Neural progenitor cell (in vitro differentiated cells): ENCODE measurements at regions not wholly inside any gene's neighbourhood (a gene's known extent, or its start where the extent isn't known, plus 50 kb on each side); places are given as distances from the start of the nearest gene placed in this dataset.

Experiments
- DNase-seq: peaks from one replicate; pipeline ENCODE4 v3.0.0-alpha.2; 2016; ENCODE audit warnings: low spot score
- H2AFZ ChIP-seq: fragments of 200-600 bp; sonication (generic); replicated peaks from 2 replicates; pipeline ENCODE4 v1.6.1; 2016; ENCODE audit warnings: antibody characterized with exemption
- H3F3A ChIP-seq: fragments of 200-600 bp; sonication (generic); 2 replicates; pipeline ENCODE4 v1.6.1; 2016; ENCODE audit warnings: antibody characterized with exemption, low read depth
- H3K27ac ChIP-seq: fragments of 200-600 bp; sonication (generic); 2 replicates; pipeline ENCODE4 v1.5.1; 2016; ENCODE audit warnings: mild to moderate bottlenecking
- H3K27me3 ChIP-seq: fragments of 200-600 bp; sonication (generic); 2 replicates; pipeline ENCODE4 v1.6.1; 2016; ENCODE audit warnings: mild to moderate bottlenecking, moderate library complexity
- H3K36me3 ChIP-seq: fragments of 200-600 bp; sonication (generic); 2 replicates; pipeline ENCODE4 v1.5.1; 2016
- H3K4me1 ChIP-seq: fragments of 200-600 bp; sonication (generic); 2 replicates; pipeline ENCODE4 v1.6.1; 2016; ENCODE audit warnings: mixed run types
- H3K4me2 ChIP-seq: fragments of 200-600 bp; sonication (generic); 2 replicates; pipeline ENCODE4 v1.6.1; 2016
- H3K4me3 ChIP-seq: fragments of 200-600 bp; sonication (generic); 2 replicates; pipeline ENCODE4 v1.5.1; 2016
- H3K79me2 ChIP-seq: fragments of 200-600 bp; sonication (generic); 2 replicates; pipeline ENCODE4 v1.6.1; 2016; ENCODE audit warnings: low read depth
- H3K9ac ChIP-seq: fragments of 200-600 bp; sonication (generic); 2 replicates; pipeline ENCODE4 v1.6.1; 2016
- H3K9me3 ChIP-seq: fragments of 200-600 bp; sonication (generic); 2 replicates; pipeline ENCODE4 v1.5.1; 2016; ENCODE audit warnings: low read depth
- H4K20me1 ChIP-seq: fragments of 200-600 bp; sonication (generic); 2 replicates; pipeline ENCODE4 v1.6.1; 2016; ENCODE audit warnings: low read depth
- H3K27ac Mint-ChIP-seq: 3 replicates; pipeline ENCODE4 v1.8.0; 2021; ENCODE audit warnings: mixed read lengths
- H3K27me3 Mint-ChIP-seq: 2 replicates; pipeline ENCODE4 v1.8.0; 2022; ENCODE audit warnings: low read depth, mild to moderate bottlenecking, inconsistent platforms, moderate library complexity, mixed read lengths; ENCODE audit not compliant: insufficient read depth
- H3K36me3 Mint-ChIP-seq: 3 replicates; pipeline ENCODE4 v1.8.0; 2021; ENCODE audit warnings: mixed read lengths
- H3K4me1 Mint-ChIP-seq: 3 replicates; pipeline ENCODE4 v1.8.0; 2021; ENCODE audit warnings: mixed read lengths
- H3K4me3 Mint-ChIP-seq: 3 replicates; pipeline ENCODE4 v1.8.0; 2021; ENCODE audit warnings: mild to moderate bottlenecking, moderate library complexity, mixed read lengths
- H3K9me3 Mint-ChIP-seq: 3 replicates; pipeline ENCODE4 v1.8.0; 2020; ENCODE audit warnings: mixed read lengths
- EZH2 ChIP-seq: fragments of 200-600 bp; sonication (generic); IDR thresholded peaks from 2 replicates; pipeline ENCODE4 v1.6.1; 2017; ENCODE audit warnings: antibody characterized with exemption, mild to moderate bottlenecking, moderate library complexity
- EZH2phosphoT487 ChIP-seq: fragments of 200-600 bp; sonication (generic); IDR thresholded peaks from 2 replicates; pipeline ENCODE4 v1.6.1; 2017; ENCODE audit warnings: antibody characterized with exemption
- TF ChIP-seq, protein P1 (sequence below): fragments of 200-600 bp; sonication (generic); IDR thresholded peaks from 2 replicates; pipeline ENCODE4 v1.5.1; 2017; ENCODE audit warnings: antibody characterized with exemption, mild to moderate bottlenecking

DNA sequence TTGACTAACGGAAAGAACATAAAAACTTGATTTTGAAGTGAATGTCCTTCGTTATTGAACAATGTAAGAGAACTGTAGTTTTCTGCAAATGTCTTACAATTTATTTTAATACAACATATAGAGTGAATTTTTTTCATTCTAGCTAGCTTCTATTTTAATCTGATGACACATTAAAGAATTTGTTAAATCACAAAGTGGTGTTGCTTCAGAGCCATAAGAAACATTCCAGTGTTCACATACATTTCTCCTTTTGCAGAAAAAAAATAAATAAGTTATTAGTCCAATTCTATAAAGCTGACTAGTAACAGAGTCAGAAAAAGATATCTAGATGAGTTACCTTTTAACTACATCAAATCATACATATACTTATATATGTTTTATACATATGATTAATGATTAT is 914.3 kb upstream of the SLC39A10 start:
- peaks cover 23% of the 10 kb centered on the region for H3K4me1 ChIP-seq
- H2AFZ ChIP-seq = no peak overlapping the region
- no peak overlapping the region for H3K27ac ChIP-seq
- H3K9me3 Mint-ChIP-seq = no peaks in the 10 kb centered on the region
- peaks cover 16% of the 10 kb centered on the region for H3F3A ChIP-seq
- no peak overlapping the region for H3K27ac Mint-ChIP-seq
- no peaks in the 10 kb centered on the region for H3K27me3 ChIP-seq
- no peaks in the 10 kb centered on the region for H3K9me3 ChIP-seq
- no peak for DNase-seq
- no peaks in the 10 kb centered on the region for H3K36me3 ChIP-seq
- no peaks in the 10 kb centered on the region for H4K20me1 ChIP-seq
- H3K9ac ChIP-seq = no peak overlapping the region
- peaks cover 12% of the 10 kb centered on the region for H3K4me1 Mint-ChIP-seq
- H3K4me3 Mint-ChIP-seq = no peak overlapping the region
- no peaks in the 10 kb centered on the region for H3K36me3 Mint-ChIP-seq
- no peaks in the 10 kb centered on the region for H3K79me2 ChIP-seq
- H3K4me3 ChIP-seq = no peak overlapping the region
- no peaks in the 10 kb centered on the region for H3K27me3 Mint-ChIP-seq
- H3K4me2 ChIP-seq = no peak overlapping the region
- TF ChIP-seq, protein P1, sequence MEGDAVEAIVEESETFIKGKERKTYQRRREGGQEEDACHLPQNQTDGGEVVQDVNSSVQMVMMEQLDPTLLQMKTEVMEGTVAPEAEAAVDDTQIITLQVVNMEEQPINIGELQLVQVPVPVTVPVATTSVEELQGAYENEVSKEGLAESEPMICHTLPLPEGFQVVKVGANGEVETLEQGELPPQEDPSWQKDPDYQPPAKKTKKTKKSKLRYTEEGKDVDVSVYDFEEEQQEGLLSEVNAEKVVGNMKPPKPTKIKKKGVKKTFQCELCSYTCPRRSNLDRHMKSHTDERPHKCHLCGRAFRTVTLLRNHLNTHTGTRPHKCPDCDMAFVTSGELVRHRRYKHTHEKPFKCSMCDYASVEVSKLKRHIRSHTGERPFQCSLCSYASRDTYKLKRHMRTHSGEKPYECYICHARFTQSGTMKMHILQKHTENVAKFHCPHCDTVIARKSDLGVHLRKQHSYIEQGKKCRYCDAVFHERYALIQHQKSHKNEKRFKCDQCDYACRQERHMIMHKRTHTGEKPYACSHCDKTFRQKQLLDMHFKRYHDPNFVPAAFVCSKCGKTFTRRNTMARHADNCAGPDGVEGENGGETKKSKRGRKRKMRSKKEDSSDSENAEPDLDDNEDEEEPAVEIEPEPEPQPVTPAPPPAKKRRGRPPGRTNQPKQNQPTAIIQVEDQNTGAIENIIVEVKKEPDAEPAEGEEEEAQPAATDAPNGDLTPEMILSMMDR = no peak
- no peak for TF ChIP-seq EZH2

DNA sequence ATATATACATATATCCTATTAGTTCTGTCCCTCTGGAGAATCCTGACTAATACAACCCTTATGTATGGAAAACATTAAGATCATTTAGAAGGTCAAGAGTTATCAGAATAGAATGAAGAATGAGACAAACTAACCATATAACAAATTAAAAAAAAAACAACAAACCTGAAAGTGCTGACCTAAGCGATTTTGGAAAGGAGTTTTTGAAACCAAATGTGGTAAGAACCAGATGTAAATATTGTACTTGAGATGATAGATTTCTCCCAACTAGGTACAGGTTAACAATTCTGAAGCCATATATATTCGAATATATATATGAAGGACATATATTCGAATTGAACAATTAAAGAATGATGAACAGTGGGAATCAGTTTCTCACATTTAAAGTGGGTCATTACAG is 917.8 kb upstream of the SLC39A10 start:
- Mint-ChIP-seq H3K36me3 (no peaks in the 10 kb centered on the region), H3K4me3 (no peak overlapping the region), H3K27ac (no peak overlapping the region), H3K4me1 (no peaks in the 10 kb centered on the region), H3K9me3 (peaks cover 2% of the 10 kb centered on the region), H3K27me3 (peaks cover 3% of the 10 kb centered on the region)
- TF ChIP-seq EZH2phosphoT487 = no peak
- no peak for TF ChIP-seq EZH2
- TF ChIP-seq, protein P1 = no peak
- no peaks in the 10 kb centered on the region for H3K36me3 ChIP-seq
- no peak overlapping the region for H2AFZ ChIP-seq
- H3K27ac ChIP-seq = no peak overlapping the region
- no peaks in the 10 kb centered on the region for H4K20me1 ChIP-seq
- peaks cover 3% of the 10 kb centered on the region for H3K4me1 ChIP-seq
- no peaks in the 10 kb centered on the region for H3K79me2 ChIP-seq
- no peak overlapping the region for H3K4me3 ChIP-seq
- H3K9me3 ChIP-seq = no peaks in the 10 kb centered on the region
- no peaks in the 10 kb centered on the region for H3F3A ChIP-seq
- H3K27me3 ChIP-seq = no peaks in the 10 kb centered on the region
- DNase-seq = no peak
- no peak overlapping the region for H3K4me2 ChIP-seq
- no peak overlapping the region for H3K9ac ChIP-seq

DNA sequence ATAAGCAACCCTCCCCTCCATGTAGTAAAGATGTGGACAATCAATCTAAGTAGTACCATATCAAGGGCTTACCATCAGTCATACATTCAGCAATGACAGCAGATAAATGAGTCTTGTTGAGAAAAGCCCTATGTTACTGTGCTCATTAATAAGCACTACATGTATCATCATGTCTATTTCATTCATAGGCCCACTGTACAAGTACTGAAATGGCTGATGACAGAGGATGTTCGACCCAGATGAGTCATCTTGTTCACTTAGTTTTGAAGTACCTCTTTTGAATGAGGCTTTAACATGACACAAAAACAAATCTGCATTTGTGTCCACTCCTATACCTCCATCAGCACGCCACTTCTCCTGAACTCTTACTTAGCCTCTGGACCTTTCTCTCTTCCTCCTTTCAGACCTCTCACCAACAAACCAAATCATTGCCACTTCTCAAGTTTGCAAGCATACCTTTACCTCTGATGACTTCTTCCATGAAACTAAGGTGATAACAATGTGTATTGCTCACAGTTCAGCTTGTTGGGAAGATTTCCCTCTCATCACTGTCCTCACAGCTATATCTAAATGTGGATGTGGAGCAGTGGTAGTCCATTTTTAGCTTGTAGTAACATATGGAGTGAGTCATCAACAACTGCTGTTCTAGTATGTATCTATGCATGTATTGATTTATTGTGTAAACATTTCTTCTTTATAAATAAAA is 921.0 kb upstream of the SLC39A10 start:
- H4K20me1 ChIP-seq = no peaks in the 10 kb centered on the region
- no peaks in the 10 kb centered on the region for H3K27me3 ChIP-seq
- H2AFZ ChIP-seq = no peak overlapping the region
- H3K9me3 ChIP-seq = no peaks in the 10 kb centered on the region
- H3K4me1 ChIP-seq = no peaks in the 10 kb centered on the region
- no peaks in the 10 kb centered on the region for H3K36me3 ChIP-seq
- H3F3A ChIP-seq = no peaks in the 10 kb centered on the region
- peaks cover 2% of the 10 kb centered on the region for H3K9me3 Mint-ChIP-seq
- H3K27ac Mint-ChIP-seq = no peak overlapping the region
- H3K4me3 ChIP-seq = no peak overlapping the region
- peaks cover 3% of the 10 kb centered on the region for H3K27me3 Mint-ChIP-seq
- H3K27ac ChIP-seq = no peak overlapping the region
- no peak overlapping the region for H3K4me2 ChIP-seq
- H3K4me1 Mint-ChIP-seq = no peaks in the 10 kb centered on the region
- H3K4me3 Mint-ChIP-seq = no peak overlapping the region
- no peak for TF ChIP-seq EZH2
- TF ChIP-seq EZH2phosphoT487 = no peak
- TF ChIP-seq, protein P1 = no peak
- H3K36me3 Mint-ChIP-seq = no peaks in the 10 kb centered on the region
- no peaks in the 10 kb centered on the region for H3K79me2 ChIP-seq
- no peak overlapping the region for H3K9ac ChIP-seq
- DNase-seq = no peak
